Chondrocyte (in vitro differentiated cells): ENCODE measurements at regions not wholly inside any gene's neighbourhood (a gene's known extent, or its start where the extent isn't known, plus 50 kb on each side); places are given as distances from the start of the nearest gene placed in this dataset.
A peak's percentile ranks its signal among the peaks of the same experiment; 100 is the strongest.

Experiments used
- DNase-seq: peaks from one replicate; pipeline ENCODE4 v3.0.0; 2021; ENCODE audit warnings: mixed read lengths, low spot score
- H3K27ac Mint-ChIP-seq: one replicate; pipeline ENCODE4 v1.8.0; 2021; ENCODE audit warnings: mild to moderate bottlenecking, moderate library complexity, mixed read lengths; ENCODE audit not compliant: unreplicated experiment
- H3K27me3 Mint-ChIP-seq: 2 replicates; pipeline ENCODE4 v1.8.0; 2021; ENCODE audit warnings: low read depth, mixed read lengths
- H3K36me3 Mint-ChIP-seq: 2 replicates; pipeline ENCODE4 v1.8.0; 2021; ENCODE audit warnings: low read depth, mixed read lengths
- H3K4me1 Mint-ChIP-seq: 2 replicates; pipeline ENCODE4 v1.8.0; 2021; ENCODE audit warnings: low read depth, mild to moderate bottlenecking, mixed read lengths
- H3K4me3 Mint-ChIP-seq: one replicate; pipeline ENCODE4 v1.8.0; 2021; ENCODE audit warnings: mild to moderate bottlenecking, moderate library complexity, mixed read lengths; ENCODE audit not compliant: unreplicated experiment
- H3K9me3 Mint-ChIP-seq: 2 replicates; pipeline ENCODE4 v1.8.0; 2021; ENCODE audit warnings: low read depth, mixed read lengths
- CTCF ChIP-seq: fragments of 200-600 bp; sonication (generic); IDR thresholded peaks from 2 replicates; pipeline ENCODE4 v1.5.0; 2021; ENCODE audit warnings: antibody characterized with exemption, mild to moderate bottlenecking, moderate library complexity

GRCh38 chr3:23111286-23111685 lies 91.8 kb upstream of the UBE2E2 start:
- TF ChIP-seq CTCF = no peak
- no peak overlapping the region for H3K27ac Mint-ChIP-seq
- H3K4me1 Mint-ChIP-seq = peaks cover 41% of the 10 kb centered on the region
- no peak overlapping the region for H3K4me3 Mint-ChIP-seq
- DNase-seq = no peak
- H3K36me3 Mint-ChIP-seq = no peaks in the 10 kb centered on the region
- no peaks in the 10 kb centered on the region for H3K27me3 Mint-ChIP-seq
- no peaks in the 10 kb centered on the region for H3K9me3 Mint-ChIP-seq

GRCh38 chr3:23111797-23112196 lies 91.3 kb upstream of the UBE2E2 start:
- no peak overlapping the region for H3K4me3 Mint-ChIP-seq
- H3K27ac Mint-ChIP-seq = no peak overlapping the region
- no peaks in the 10 kb centered on the region for H3K36me3 Mint-ChIP-seq
- DNase-seq = no peak
- H3K9me3 Mint-ChIP-seq = no peaks in the 10 kb centered on the region
- no peaks in the 10 kb centered on the region for H3K27me3 Mint-ChIP-seq
- peaks cover 41% of the 10 kb centered on the region for H3K4me1 Mint-ChIP-seq
- TF ChIP-seq CTCF = no peak

GRCh38 chr3:23112491-23112890 lies 90.6 kb upstream of the UBE2E2 start:
- no peak overlapping the region for H3K4me3 Mint-ChIP-seq
- H3K4me1 Mint-ChIP-seq = peaks cover 41% of the 10 kb centered on the region
- H3K27me3 Mint-ChIP-seq = peaks cover 5% of the 10 kb centered on the region
- H3K36me3 Mint-ChIP-seq = no peaks in the 10 kb centered on the region
- DNase-seq = no peak
- no peak for TF ChIP-seq CTCF
- H3K27ac Mint-ChIP-seq = no peak overlapping the region
- H3K9me3 Mint-ChIP-seq = peaks cover 2% of the 10 kb centered on the region

GRCh38 chr3:23113455-23114171 lies 89.5 kb upstream of the UBE2E2 start:
- no peak overlapping the region for H3K4me3 Mint-ChIP-seq
- H3K27ac Mint-ChIP-seq = peak overlapping the region; percentile 82
- peaks cover 41% of the 10 kb centered on the region for H3K4me1 Mint-ChIP-seq
- peaks cover 2% of the 10 kb centered on the region for H3K36me3 Mint-ChIP-seq
- DNase-seq = no peak
- peaks cover 9% of the 10 kb centered on the region for H3K27me3 Mint-ChIP-seq
- H3K9me3 Mint-ChIP-seq = peaks cover 6% of the 10 kb centered on the region
- TF ChIP-seq CTCF = no peak

- DNase-seq = no peak
- Mint-ChIP-seq H3K4me1 (peaks cover 41% of the 10 kb centered on the region), H3K4me3 (no peak overlapping the region), H3K36me3 (peaks cover 2% of the 10 kb centered on the region), H3K9me3 (peaks cover 6% of the 10 kb centered on the region), H3K27me3 (peaks cover 12% of the 10 kb centered on the region), H3K27ac (peak overlapping the region; percentile 82)
- TF ChIP-seq CTCF = no peak
Observed at GRCh38 chr3:23114432-23114831, 88.7 kb upstream of the UBE2E2 start.
